ENCODE measurements at regions not wholly inside any gene's neighbourhood (a gene's known extent, or its start where the extent isn't known, plus 50 kb on each side); places are given as distances from the start of the nearest gene placed in this dataset.

DNA sequence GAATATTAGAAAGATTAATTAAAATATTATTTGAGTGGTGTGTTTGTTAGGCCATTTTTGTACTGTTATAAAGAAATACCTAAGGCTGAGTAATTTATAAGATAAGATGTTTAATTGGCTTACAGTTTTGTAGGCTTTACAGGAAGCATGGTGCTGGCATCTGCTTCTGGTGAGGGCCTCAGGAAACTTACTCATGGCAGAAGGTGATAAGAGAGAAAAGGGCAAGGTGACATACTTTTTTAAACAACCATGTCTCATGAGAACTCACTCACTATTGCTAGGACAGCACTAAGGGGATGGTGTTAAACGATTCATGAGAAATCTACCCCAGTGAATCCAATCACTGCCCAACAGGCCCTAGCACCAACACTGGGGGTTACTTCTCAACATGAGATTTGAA, 56.7 kb upstream of the RGS21 start:
- H3K23ac ChIP-seq (ENCODE audit: low read depth, low read length) = no peak overlapping the region
- no peak overlapping the region for H2AFZ ChIP-seq (replicated peaks; ENCODE audit: low read length, poor library complexity)
- peaks cover 3% of the 10 kb centered on the region; the same call in 1 of the 2 replicates for H3K4me1 ChIP-seq (ENCODE audit: control insufficient read depth, insufficient read depth, low read length)
- no peak overlapping the region for H2BK5ac ChIP-seq (ENCODE audit: low read depth, low read length, poor library complexity, severe bottlenecking)
- intact Hi-C loops (cut with micrococcal nuclease) = no loop called here
- ChIA-PET CTCF (no interaction called here), POLR2A (ENCODE audit: unreplicated experiment) (no interaction called here)
- no CpG with 5 or more reads among the region's 1 CpG for WGBS, 2 experiments (ENCODE audit: extremely low coverage in 2 of 2, insufficient read length in 1 of 2)
- ATAC-seq (ENCODE audit: low read depth) (no peak), DNase-seq (peak; percentile 40)
- no peak overlapping the region for H4K91ac ChIP-seq (ENCODE audit: insufficient read depth, low read depth, low read length)
- in situ Hi-C loops (cut with MboI; ENCODE audit: low sequenced_read_pairs) = no loop called here
- dilution Hi-C loops (cut with HindIII; ENCODE audit: low sequenced_read_pairs, unreplicated experiment) = no loop called here
- H2BK20ac ChIP-seq (ENCODE audit: low read depth, low read length) = no peak overlapping the region
- H3K9me1 ChIP-seq (ENCODE audit: insufficient read depth, low read length) = no peaks in the 10 kb centered on the region
- no peaks in the 10 kb centered on the region for H3K9me3 ChIP-seq (ENCODE audit: control insufficient read depth, insufficient read depth, low read length)
- no peaks in the 10 kb centered on the region for H3K79me1 ChIP-seq (ENCODE audit: low read depth in 1 of 2, low read length in 2 of 2)
- H3K9ac ChIP-seq (ENCODE audit: low read depth, low read length) = no peak overlapping the region
- no peak overlapping the region for H2AK5ac ChIP-seq (ENCODE audit: low read depth, low read length)
- no peak overlapping the region for H3K27ac ChIP-seq (ENCODE audit: insufficient read depth, low read length)
- no peak overlapping the region for H4K8ac ChIP-seq (ENCODE audit: low read depth in 2 of 2, low read length in 2 of 2)
- H2BK15ac ChIP-seq (ENCODE audit: low read depth, low read length) = 0 out of 3 replicates have a peak overlapping the region, but pooled peaks have one; percentile 53
- H4K5ac ChIP-seq (ENCODE audit: low read depth, low read length) = no peak overlapping the region
- H3K27me3 ChIP-seq (ENCODE audit: control insufficient read depth, insufficient read depth, low read length) = no peaks in the 10 kb centered on the region
- H3K18ac ChIP-seq (ENCODE audit: low read depth, low read length) = no peak overlapping the region; the same call in 1 of the 2 replicates
- BruUV-seq (replicated peaks) = no TSS peak
- H3K4ac ChIP-seq (ENCODE audit: low read depth, low read length) = no peak overlapping the region
- TF ChIP-seq USF2 (IDR thresholded peaks at IDR 0.05; ENCODE audit: low read depth, low read length) (no peak), RAD21 (IDR thresholded peaks at IDR 0.05; ENCODE audit: low read length) (no peak), MXI1 (IDR thresholded peaks at IDR 0.05; ENCODE audit: borderline replicate concordance, low read depth, low read length) (no peak), MAFK (IDR thresholded peaks at IDR 0.05; ENCODE audit: low read depth, low read length) (no peak), CHD1 (IDR thresholded peaks at IDR 0.05; ENCODE audit: low read depth, low read length) (no peak), FOS (IDR thresholded peaks at IDR 0.05; ENCODE audit: low read depth, low read length) (no peak), CEBPB (IDR thresholded peaks at IDR 0.05; ENCODE audit: low read depth, low read length) (no peak), ELK1 (IDR thresholded peaks at IDR 0.05; ENCODE audit: borderline replicate concordance, low read depth, low read length) (no peak), MAZ (IDR thresholded peaks at IDR 0.05; ENCODE audit: borderline replicate concordance, low read depth, low read length) (no peak), BHLHE40 (IDR thresholded peaks at IDR 0.05; ENCODE audit: low read depth, low read length) (no peak)
- TF ChIP-seq, protein P1, sequence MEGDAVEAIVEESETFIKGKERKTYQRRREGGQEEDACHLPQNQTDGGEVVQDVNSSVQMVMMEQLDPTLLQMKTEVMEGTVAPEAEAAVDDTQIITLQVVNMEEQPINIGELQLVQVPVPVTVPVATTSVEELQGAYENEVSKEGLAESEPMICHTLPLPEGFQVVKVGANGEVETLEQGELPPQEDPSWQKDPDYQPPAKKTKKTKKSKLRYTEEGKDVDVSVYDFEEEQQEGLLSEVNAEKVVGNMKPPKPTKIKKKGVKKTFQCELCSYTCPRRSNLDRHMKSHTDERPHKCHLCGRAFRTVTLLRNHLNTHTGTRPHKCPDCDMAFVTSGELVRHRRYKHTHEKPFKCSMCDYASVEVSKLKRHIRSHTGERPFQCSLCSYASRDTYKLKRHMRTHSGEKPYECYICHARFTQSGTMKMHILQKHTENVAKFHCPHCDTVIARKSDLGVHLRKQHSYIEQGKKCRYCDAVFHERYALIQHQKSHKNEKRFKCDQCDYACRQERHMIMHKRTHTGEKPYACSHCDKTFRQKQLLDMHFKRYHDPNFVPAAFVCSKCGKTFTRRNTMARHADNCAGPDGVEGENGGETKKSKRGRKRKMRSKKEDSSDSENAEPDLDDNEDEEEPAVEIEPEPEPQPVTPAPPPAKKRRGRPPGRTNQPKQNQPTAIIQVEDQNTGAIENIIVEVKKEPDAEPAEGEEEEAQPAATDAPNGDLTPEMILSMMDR (conservative IDR thresholded peaks at IDR 0.05; ENCODE audit: low read depth, low read length) = no peak
- H4K20me1 ChIP-seq (ENCODE audit: insufficient read depth, low read length) = no peaks in the 10 kb centered on the region
- no peak overlapping the region for H3K4me3 ChIP-seq (ENCODE audit: insufficient read depth, low read depth, low read length)
- no peak overlapping the region for H3K14ac ChIP-seq (replicated peaks; ENCODE audit: low read depth, low read length)
- H2BK120ac ChIP-seq (ENCODE audit: low read depth, low read length) = no peak overlapping the region
- H3K56ac ChIP-seq (ENCODE audit: extremely low read depth, insufficient read depth, low read length) = no peak overlapping the region
- H2AK9ac ChIP-seq (replicated peaks; ENCODE audit: low read depth, low read length, poor library complexity) = no peak overlapping the region
- no peak overlapping the region for H3K4me2 ChIP-seq (ENCODE audit: low read depth, low read length)
- H3K36me3 ChIP-seq (ENCODE audit: control insufficient read depth, insufficient read depth, low read length) = no peaks in the 10 kb centered on the region
